LNCaP clone FGC (cell line): ENCODE measurements at regions not wholly inside any gene's neighbourhood (a gene's known extent, or its start where the extent isn't known, plus 50 kb on each side); places are given as distances from the start of the nearest gene placed in this dataset.

ENCODE experiments used
- DNase-seq: peaks from one replicate; pipeline ENCODE4 v3.0.0-alpha.2; 2011; ENCODE audit warnings: low read depth
- H3K4me3 ChIP-seq: 2 replicates; pipeline ENCODE4 v1.5.1; 2011; ENCODE audit warnings: mild to moderate bottlenecking, low read depth, low read length, control low read depth
- TF ChIP-seq, protein P1 (sequence below): IDR thresholded peaks from 2 replicates; pipeline ENCODE4 v1.5.1; 2012; ENCODE audit warnings: mild to moderate bottlenecking; ENCODE audit not compliant: control insufficient read depth, insufficient read depth; ENCODE audit errors: extremely low read depth

DNA sequence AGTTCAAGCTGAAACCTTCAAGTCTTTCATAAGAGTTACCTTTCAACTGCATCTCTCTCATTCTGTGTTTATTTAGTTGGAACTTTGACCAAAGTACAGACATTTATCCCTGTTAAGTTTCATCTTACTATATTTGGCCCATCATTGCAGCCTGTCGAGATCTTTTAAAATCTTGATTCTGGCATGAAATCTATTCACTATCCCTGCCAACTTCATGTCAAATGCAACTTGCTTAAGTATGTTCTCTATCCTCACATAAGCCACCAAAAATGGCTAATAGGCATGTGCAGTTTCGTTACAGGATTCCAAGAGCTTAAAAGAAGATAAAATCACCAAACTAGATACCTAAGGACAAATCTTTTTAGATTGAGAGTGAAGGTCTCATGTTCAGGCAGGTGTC lies 117.5 kb upstream of the KCNQ5 start:
- DNase-seq = no peak
- TF ChIP-seq, protein P1, sequence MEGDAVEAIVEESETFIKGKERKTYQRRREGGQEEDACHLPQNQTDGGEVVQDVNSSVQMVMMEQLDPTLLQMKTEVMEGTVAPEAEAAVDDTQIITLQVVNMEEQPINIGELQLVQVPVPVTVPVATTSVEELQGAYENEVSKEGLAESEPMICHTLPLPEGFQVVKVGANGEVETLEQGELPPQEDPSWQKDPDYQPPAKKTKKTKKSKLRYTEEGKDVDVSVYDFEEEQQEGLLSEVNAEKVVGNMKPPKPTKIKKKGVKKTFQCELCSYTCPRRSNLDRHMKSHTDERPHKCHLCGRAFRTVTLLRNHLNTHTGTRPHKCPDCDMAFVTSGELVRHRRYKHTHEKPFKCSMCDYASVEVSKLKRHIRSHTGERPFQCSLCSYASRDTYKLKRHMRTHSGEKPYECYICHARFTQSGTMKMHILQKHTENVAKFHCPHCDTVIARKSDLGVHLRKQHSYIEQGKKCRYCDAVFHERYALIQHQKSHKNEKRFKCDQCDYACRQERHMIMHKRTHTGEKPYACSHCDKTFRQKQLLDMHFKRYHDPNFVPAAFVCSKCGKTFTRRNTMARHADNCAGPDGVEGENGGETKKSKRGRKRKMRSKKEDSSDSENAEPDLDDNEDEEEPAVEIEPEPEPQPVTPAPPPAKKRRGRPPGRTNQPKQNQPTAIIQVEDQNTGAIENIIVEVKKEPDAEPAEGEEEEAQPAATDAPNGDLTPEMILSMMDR = no peak
- H3K4me3 ChIP-seq = no peak overlapping the region

- H3K4me3 ChIP-seq = no peak overlapping the region
- TF ChIP-seq, protein P1 = no peak
- DNase-seq = no peak
These were observed 116.4 kb upstream of the KCNQ5 start for GRCh38 chr6:72505446-72505845.

- no peak for DNase-seq
- TF ChIP-seq, protein P1 = no peak
- no peak overlapping the region for H3K4me3 ChIP-seq
These were observed 102.0 kb upstream of the KCNQ5 start for GRCh38 chr6:72519871-72520270.

GRCh38 chr6:72521684-72522083 lies 100.2 kb upstream of the KCNQ5 start:
- TF ChIP-seq, protein P1 = no peak
- H3K4me3 ChIP-seq = no peak overlapping the region
- no peak for DNase-seq

DNA sequence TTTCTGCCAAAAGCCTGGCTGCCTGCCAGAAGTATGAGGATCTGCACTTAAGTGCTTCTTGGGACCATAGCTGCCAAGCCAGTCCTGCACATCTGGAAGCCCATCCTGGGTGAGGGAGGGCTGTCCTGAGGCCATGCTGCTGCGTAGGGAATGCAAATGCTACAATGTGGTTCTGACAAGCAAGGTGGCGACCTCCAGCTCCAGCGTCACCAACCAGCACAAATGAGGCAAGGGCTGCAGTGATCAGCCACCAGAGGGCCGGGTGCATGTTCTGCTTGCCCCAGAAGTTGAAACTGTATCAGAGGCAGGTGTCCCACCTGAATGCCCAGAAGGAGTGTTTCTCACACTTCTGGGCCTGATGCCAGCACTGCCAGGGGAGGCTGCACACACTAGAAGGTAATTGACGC lies 99.1 kb upstream of the KCNQ5 start:
- no peak overlapping the region for H3K4me3 ChIP-seq
- no peak for DNase-seq
- TF ChIP-seq, protein P1 = 0 out of 2 replicates have a peak, but pooled peaks have one; percentile 12

GRCh38 chr6:72524011-72524645 lies 97.7 kb upstream of the KCNQ5 start:
- H3K4me3 ChIP-seq = no peak overlapping the region
- no peak for DNase-seq

More at GRCh38 chr6:72524011-72524645, 97.7 kb upstream of the KCNQ5 start:
- TF ChIP-seq, protein P1 = no peak
